HCT116 (cell line): ENCODE measurements at regions not wholly inside any gene's neighbourhood (a gene's known extent, or its start where the extent isn't known, plus 50 kb on each side); places are given as distances from the start of the nearest gene placed in this dataset.

ENCODE experiments used
- ATAC-seq: fragments of 200-7000 bp; cut with Tn5 transposase; 2 replicates; pipeline ENCODE4 v1.9.1; 2020; ENCODE audit warnings: mild to moderate bottlenecking, moderate library complexity
- BruUV-seq: library from RNA; stranded (reverse); fragments of 400-500 nt; replicated peaks from 2 replicates; lab custom pipeline; 2021; lab: Mats Ljungman, UMichigan
- CTCF ChIA-PET: fragments of 300-600 bp; sonication (Branson Sonifier 250); formaldehyde crosslinking; loops from one replicate; lab custom pipeline; 2021; ENCODE audit warnings: antibody characterized with exemption; lab: Charles Lee
- POLR2A ChIA-PET: fragments of 300-600, 350-600 bp; sonication (Branson Sonifier 250); formaldehyde crosslinking; loops from one replicate; lab custom pipeline; 2021; ENCODE audit warnings: antibody characterized with exemption; lab: Charles Lee
- RAD21 ChIA-PET, 2 experiments: fragments of 300-600 bp; sonication (Branson Sonifier 250); formaldehyde crosslinking; loops; one replicate each; lab custom pipeline; 2023; ENCODE audit warnings: low total read pairs in 2 of 2; ENCODE audit not compliant: uncharacterized antibody in 2 of 2, unreplicated experiment in 2 of 2, low non-redundant PET in 1 of 2; lab: Charles Lee
- DNase-seq: peaks from one replicate; pipeline ENCODE4 v3.0.0-alpha.2; 2010; ENCODE audit warnings: low read depth, low spot score
- H2AFZ ChIP-seq: fragments of 200-600 bp; shearing (Covaris generic), sonication (generic); 2 replicates; pipeline ENCODE4 v1.6.1; 2017; ENCODE audit warnings: low read depth, mixed run types, mixed read lengths, antibody characterized with exemption, low read length; ENCODE audit not compliant: poor library complexity, severe bottlenecking
- H3K27ac ChIP-seq: 2 replicates; pipeline ENCODE4 v1.5.1; 2012; ENCODE audit warnings: low read depth, low read length
- H3K27me3 ChIP-seq: fragments of 200-600 bp; sonication (generic); 2 replicates; pipeline ENCODE4 v1.6.1; 2016; ENCODE audit warnings: mixed run types, low read length, mixed read lengths; ENCODE audit not compliant: insufficient read depth
- H3K36me3 ChIP-seq, 2 experiments: fragments of 200-500 bp in 1 of 2; fragments of 200-600 bp in 1 of 2; sonication (Bioruptor generic) in 1 of 2; sonication (generic) in 1 of 2; 2 replicates each; pipeline versions ENCODE4 v1.5.1 to v1.6.1; 2014 to 2016; ENCODE audit warnings: low read length in 2 of 2, inconsistent platforms in 1 of 2, mixed read lengths in 1 of 2, mixed run types in 1 of 2; ENCODE audit not compliant: insufficient read depth in 2 of 2, control insufficient read depth in 1 of 2
- H3K4me1 ChIP-seq, 2 experiments: fragments of 200-600 bp in 1 of 2; sonication (generic) in 1 of 2; 2 replicates each; pipeline versions ENCODE4 v1.5.1 to v1.6.1; 2012 to 2017; ENCODE audit warnings: low read length in 2 of 2, inconsistent platforms in 1 of 2, mild to moderate bottlenecking in 1 of 2, mixed read lengths in 1 of 2, mixed run types in 1 of 2, moderate library complexity in 1 of 2; ENCODE audit not compliant: insufficient read depth in 2 of 2, control insufficient read depth in 1 of 2
- H3K4me2 ChIP-seq: fragments of 200-600 bp; sonication (generic); 2 replicates; pipeline ENCODE4 v1.6.1; 2017; ENCODE audit warnings: mixed run types, low read length, mixed read lengths
- H3K4me3 ChIP-seq, 2 experiments: fragments of 200-600 bp in 1 of 2; sonication (generic) in 1 of 2; replicated peaks in 1 of 2; 2 replicates each; pipeline ENCODE4 v1.5.1; 2011 to 2016; ENCODE audit warnings: low read length in 2 of 2, control low read depth in 1 of 2, low read depth in 1 of 2, mild to moderate bottlenecking in 1 of 2, mixed read lengths in 1 of 2, mixed run types in 1 of 2
- H3K79me2 ChIP-seq: fragments of 200-600 bp; sonication (generic); 2 replicates; pipeline ENCODE4 v1.6.1; 2017; ENCODE audit warnings: mild to moderate bottlenecking, mixed run types, low read length, moderate library complexity, mixed read lengths; ENCODE audit not compliant: insufficient read depth
- H3K9ac ChIP-seq: fragments of 200-600 bp; sonication (generic); 2 replicates; pipeline ENCODE4 v1.6.1; 2016; ENCODE audit warnings: low read length, mixed read lengths
- H3K9me2 ChIP-seq: fragments of 200-600 bp; sonication (generic), shearing (Covaris generic); 2 replicates; pipeline ENCODE4 v1.6.1; 2017; ENCODE audit warnings: mixed run types, mild to moderate bottlenecking, moderate library complexity; ENCODE audit not compliant: insufficient read depth
- H3K9me3 ChIP-seq, 2 experiments: fragments of 200-500 bp in 1 of 2; fragments of 200-600 bp in 1 of 2; sonication (Bioruptor generic) in 1 of 2; sonication (generic) in 1 of 2; 2 replicates each; pipeline ENCODE4 v1.6.1; 2014 to 2017; ENCODE audit warnings: low read length in 2 of 2, mixed read lengths in 2 of 2, inconsistent platforms in 1 of 2, low read depth in 1 of 2, mild to moderate bottlenecking in 1 of 2, mixed run types in 1 of 2, moderate library complexity in 1 of 2; ENCODE audit not compliant: control insufficient read depth in 1 of 2, insufficient read depth in 1 of 2
- H4K20me1 ChIP-seq: fragments of 200-600 bp; sonication (generic), shearing (Covaris generic); 2 replicates; pipeline ENCODE4 v1.6.1; 2017; ENCODE audit warnings: mixed run types, mild to moderate bottlenecking, moderate library complexity; ENCODE audit not compliant: insufficient read depth
- CBX3 ChIP-seq: IDR thresholded peaks from 2 replicates; pipeline ENCODE4 v1.6.1; 2012; ENCODE audit warnings: low read depth
- EGR1 ChIP-seq: IDR thresholded peaks from 2 replicates; pipeline ENCODE4 v1.6.1; 2012; ENCODE audit warnings: low read depth
- EZH2 ChIP-seq: fragments of 200-600 bp; sonication (generic); IDR thresholded peaks from 2 replicates; pipeline ENCODE4 v1.6.1; 2017; ENCODE audit warnings: antibody characterized with exemption, mixed run types
- FOSL1 ChIP-seq: IDR thresholded peaks from 2 replicates; pipeline ENCODE4 v1.6.1; 2012; ENCODE audit warnings: low read depth
- JUND ChIP-seq: IDR thresholded peaks from 2 replicates; pipeline ENCODE4 v1.6.1; 2012
- MAX ChIP-seq: IDR thresholded peaks from 2 replicates; pipeline ENCODE4 v1.6.1; 2012
- POLR2A ChIP-seq: IDR thresholded peaks from 2 replicates; pipeline ENCODE4 v1.7.0; 2011; ENCODE audit warnings: borderline replicate concordance; ENCODE audit not compliant: insufficient read depth, insufficient read length; ENCODE audit errors: extremely low read depth
- RAD21 ChIP-seq: IDR thresholded peaks from 2 replicates; pipeline ENCODE4 v1.6.1; 2012; ENCODE audit warnings: low read depth, mild to moderate bottlenecking
- REST ChIP-seq: IDR thresholded peaks from 2 replicates; pipeline ENCODE4 v1.6.1; 2012; ENCODE audit warnings: low read depth
- SP1 ChIP-seq: IDR thresholded peaks from 2 replicates; pipeline ENCODE4 v1.6.1; 2012; ENCODE audit warnings: low read depth
- SRF ChIP-seq: IDR thresholded peaks from 2 replicates; pipeline ENCODE4 v1.6.1; 2012; ENCODE audit warnings: low read depth
- TCF7L2 ChIP-seq: IDR thresholded peaks from 2 replicates; pipeline ENCODE4 v1.7.0; 2011; ENCODE audit warnings: borderline replicate concordance, inconsistent platforms; ENCODE audit not compliant: insufficient read depth, insufficient read length; ENCODE audit errors: extremely low read depth
- ZBTB33 ChIP-seq: IDR thresholded peaks from 2 replicates; pipeline ENCODE4 v1.6.1; 2011; ENCODE audit warnings: mild to moderate bottlenecking, low read length, moderate library complexity; ENCODE audit not compliant: insufficient replicate concordance; ENCODE audit errors: extremely low read depth
- ZFX ChIP-seq: fragments of 450-650 bp; IDR thresholded peaks from 2 replicates; pipeline ENCODE4 v1.6.1; 2017
- ZNF274 ChIP-seq: fragments of 200-500 bp; sonication (Bioruptor generic); IDR thresholded peaks from 2 replicates; pipeline ENCODE4 v1.6.1; 2014; ENCODE audit warnings: mild to moderate bottlenecking, low read depth, low read length, inconsistent platforms
- intact Hi-C: fragments of 100-400 bp; cut with micrococcal nuclease; formaldehyde crosslinking; loops from 2 replicates; pipeline ENCODE4 v1.10.0; 2022

GRCh38 chr7:115113776-115114175, 191.9 kb downstream of the MDFIC start:
- TF ChIP-seq CBX3: no peak
- TF ChIP-seq TCF7L2: no peak
- TF ChIP-seq POLR2A: no peak
- TF ChIP-seq MAX: no peak
- no peak for TF ChIP-seq JUND
- no peak for TF ChIP-seq ZNF274
- no peak for TF ChIP-seq ZBTB33
- no peak for TF ChIP-seq REST
- no peak for TF ChIP-seq EGR1
- no peak for TF ChIP-seq EZH2
- no peak for TF ChIP-seq SP1
- no peak for TF ChIP-seq SRF
- TF ChIP-seq ZFX: no peak
- no peak for TF ChIP-seq RAD21
- TF ChIP-seq FOSL1: no peak
- Histone ChIP-seq H3K27me3 (no peaks in the 10 kb centered on the region), H3K4me1 (no peaks in the 10 kb centered on the region), H2AFZ (no peak overlapping the region), H3K9ac (no peak overlapping the region), H3K9me2 (no peaks in the 10 kb centered on the region), H3K79me2 (no peaks in the 10 kb centered on the region), H3K9me3 (no peaks in the 10 kb centered on the region), H3K36me3 (no peaks in the 10 kb centered on the region), H3K4me2 (no peak overlapping the region), H3K4me3 (no peak overlapping the region), H3K27ac (no peak overlapping the region), H4K20me1 (no peaks in the 10 kb centered on the region)
- intact Hi-C loops: no loop called here
- RAD21 ChIA-PET: no interaction called here
- no peak for ATAC-seq
- POLR2A ChIA-PET: no interaction called here
- no peak for DNase-seq
- CTCF ChIA-PET: no interaction called here
- no TSS peak for BruUV-seq
